GM06990 (cell line): ENCODE measurements at regions not wholly inside any gene's neighbourhood (a gene's known extent, or its start where the extent isn't known, plus 50 kb on each side); places are given as distances from the start of the nearest gene placed in this dataset.

Source experiments
- DNase-seq: peaks from one replicate; pipeline ENCODE4 v3.0.0-alpha.2; 2011; ENCODE audit not compliant: insufficient read length; ENCODE audit errors: extremely low read depth
- H3K27me3 ChIP-seq: replicated peaks from 2 replicates; pipeline ENCODE4 v1.6.0; 2011; ENCODE audit warnings: low read length; ENCODE audit not compliant: control insufficient read depth, insufficient read depth
- H3K36me3 ChIP-seq: 2 replicates; pipeline ENCODE4 v1.5.1; 2011; ENCODE audit warnings: low read length; ENCODE audit not compliant: control insufficient read depth, insufficient read depth
- H3K4me3 ChIP-seq: replicated peaks from 2 replicates; pipeline ENCODE4 v1.5.1; 2011; ENCODE audit warnings: low read depth, mild to moderate bottlenecking, control low read depth, low read length
- CTCF ChIP-seq: IDR thresholded peaks from 2 replicates; pipeline ENCODE4 v1.5.1; 2011; ENCODE audit warnings: low read length, control low read depth, mild to moderate bottlenecking, inconsistent platforms; ENCODE audit not compliant: insufficient read depth, poor library complexity, severe bottlenecking

GRCh38 chr11:27871056-27871455, 170.8 kb upstream of the BDNF start:
- no peak for DNase-seq
- no peak overlapping the region for H3K4me3 ChIP-seq
- H3K27me3 ChIP-seq = no peaks in the 10 kb centered on the region; the same call in 1 of the 2 replicates
- H3K36me3 ChIP-seq = no peaks in the 10 kb centered on the region
- TF ChIP-seq CTCF = no peak

GRCh38 chr11:27869701-27870100, 169.4 kb upstream of the BDNF start:
- TF ChIP-seq CTCF = no peak
- no peak for DNase-seq
- H3K27me3 ChIP-seq = no peaks in the 10 kb centered on the region; the same call in 1 of the 2 replicates
- H3K4me3 ChIP-seq = no peak overlapping the region
- no peaks in the 10 kb centered on the region for H3K36me3 ChIP-seq

- no peaks in the 10 kb centered on the region for H3K36me3 ChIP-seq
- DNase-seq = no peak
- H3K27me3 ChIP-seq = no peaks in the 10 kb centered on the region; the same call in 1 of the 2 replicates
- no peak overlapping the region for H3K4me3 ChIP-seq
- no peak for TF ChIP-seq CTCF
Measured at GRCh38 chr11:27868709-27869108, 168.5 kb upstream of the BDNF start.

- Histone ChIP-seq H3K36me3 (no peaks in the 10 kb centered on the region), H3K4me3 (no peak overlapping the region), H3K27me3 (no peaks in the 10 kb centered on the region; the same call in 1 of the 2 replicates)
- no peak for TF ChIP-seq CTCF
- no peak for DNase-seq
Measured at GRCh38 chr11:27868226-27868625, 168.0 kb upstream of the BDNF start.

GRCh38 chr11:27865105-27865504, 164.8 kb upstream of the BDNF start:
- TF ChIP-seq CTCF = no peak
- H3K4me3 ChIP-seq = no peak overlapping the region
- no peaks in the 10 kb centered on the region for H3K36me3 ChIP-seq
- no peak for DNase-seq
- H3K27me3 ChIP-seq = no peaks in the 10 kb centered on the region

GRCh38 chr11:27864611-27865010, 164.4 kb upstream of the BDNF start:
- Histone ChIP-seq H3K27me3 (no peaks in the 10 kb centered on the region), H3K4me3 (no peak overlapping the region), H3K36me3 (no peaks in the 10 kb centered on the region)
- DNase-seq = no peak
- no peak for TF ChIP-seq CTCF
